Ishikawa (cell line): ENCODE measurements at regions not wholly inside any gene's neighbourhood (a gene's known extent, or its start where the extent isn't known, plus 50 kb on each side); places are given as distances from the start of the nearest gene placed in this dataset.
A peak's percentile ranks its signal among the peaks of the same experiment; 100 is the strongest.

Experiments
- CEBPB ChIP-seq: IDR thresholded peaks from 2 replicates; pipeline ENCODE4 v1.6.1; 2012
- CREB1 ChIP-seq: IDR thresholded peaks from 2 replicates; pipeline ENCODE4 v1.6.1; 2012; ENCODE audit warnings: low read depth
- EGR1 ChIP-seq: IDR thresholded peaks from 2 replicates; pipeline ENCODE4 v1.6.1; 2012
- EP300 ChIP-seq: IDR thresholded peaks from 2 replicates; pipeline ENCODE4 v1.6.1; 2012; ENCODE audit warnings: borderline replicate concordance
- FOXM1 ChIP-seq: IDR thresholded peaks from 2 replicates; pipeline ENCODE4 v1.6.1; 2012; ENCODE audit warnings: low read depth, borderline replicate concordance
- MAX ChIP-seq: IDR thresholded peaks from 2 replicates; pipeline ENCODE4 v1.6.1; 2012
- NFIC ChIP-seq: IDR thresholded peaks from 2 replicates; pipeline ENCODE4 v1.6.1; 2012
- RAD21 ChIP-seq: IDR thresholded peaks from 2 replicates; pipeline ENCODE4 v1.6.1; 2012; ENCODE audit warnings: low read depth
- REST ChIP-seq: IDR thresholded peaks from 2 replicates; pipeline ENCODE4 v1.6.1; 2012; ENCODE audit warnings: low read depth, mild to moderate bottlenecking
- TAF1 ChIP-seq: IDR thresholded peaks from 2 replicates; pipeline ENCODE4 v1.6.1; 2012; ENCODE audit warnings: low read depth, mild to moderate bottlenecking
- TCF12 ChIP-seq: IDR thresholded peaks from 2 replicates; pipeline ENCODE4 v1.6.1; 2012; ENCODE audit warnings: low read depth
- TEAD4 ChIP-seq: IDR thresholded peaks from 2 replicates; pipeline ENCODE4 v1.6.1; 2012
- USF1 ChIP-seq: IDR thresholded peaks from 2 replicates; pipeline ENCODE4 v1.6.1; 2012
- YY1 ChIP-seq: IDR thresholded peaks from 2 replicates; pipeline ENCODE4 v1.6.1; 2012; ENCODE audit warnings: low read depth
- ZBTB7A ChIP-seq: IDR thresholded peaks from 2 replicates; pipeline ENCODE4 v1.6.1; 2012; ENCODE audit warnings: low read depth

- TF ChIP-seq EP300, result no peak
- TF ChIP-seq TEAD4, result no peak
- TF ChIP-seq MAX, result no peak
- no peak for TF ChIP-seq CREB1
- no peak for TF ChIP-seq EGR1
Measured at GRCh38 chr6:146923205-146923833, 280.9 kb upstream of the STXBP5 start.

GRCh38 chr6:146925846-146926245, 278.4 kb upstream of the STXBP5 start:
- no peak for TF ChIP-seq YY1
- TF ChIP-seq TCF12, result no peak
- TF ChIP-seq FOXM1, result no peak
- TF ChIP-seq TAF1, result no peak
- TF ChIP-seq REST, result no peak
- no peak for TF ChIP-seq EP300
- no peak for TF ChIP-seq RAD21

GRCh38 chr6:146928503-146928902, 275.7 kb upstream of the STXBP5 start:
- TF ChIP-seq CEBPB, result no peak
- TF ChIP-seq USF1, result no peak
- no peak for TF ChIP-seq MAX
- no peak for TF ChIP-seq TAF1
- no peak for TF ChIP-seq ZBTB7A

GRCh38 chr6:146931214-146931613, 273.0 kb upstream of the STXBP5 start:
- TF ChIP-seq REST (no peak), TAF1 (no peak), CEBPB (no peak), CREB1 (no peak), TEAD4 (no peak), NFIC (no peak), RAD21 (0 out of 2 replicates have a peak, but pooled peaks have one; percentile 8)

- TF ChIP-seq USF1 (no peak), TEAD4 (no peak)
Measured at GRCh38 chr6:146937316-146937715, 266.9 kb upstream of the STXBP5 start.

- TF ChIP-seq TEAD4 (no peak), MAX (no peak), CEBPB (no peak)
Measured at GRCh38 chr6:146938266-146938665, 266.0 kb upstream of the STXBP5 start.

GRCh38 chr6:146943664-146944063, 260.6 kb upstream of the STXBP5 start:
- TF ChIP-seq TCF12 (no peak), YY1 (no peak), TEAD4 (no peak)

GRCh38 chr6:146944077-146944476, 260.1 kb upstream of the STXBP5 start:
- TF ChIP-seq FOXM1, result no peak
- no peak for TF ChIP-seq USF1
- no peak for TF ChIP-seq TCF12
